HG03135 (cell line): ENCODE measurements at regions not wholly inside any gene's neighbourhood (a gene's known extent, or its start where the extent isn't known, plus 50 kb on each side); places are given as distances from the start of the nearest gene placed in this dataset.
"Not testable (repeated sequence)": the region's sequence is repeated elsewhere in the genome, so short reads cannot be mapped to it uniquely, and the experiment has no call there.

ENCODE experiments used
- ATAC-seq: cut with Tn5 transposase; IDR thresholded peaks from one replicate; pipeline ENCODE4 v1.9.1; 2021; ENCODE audit warnings: mild to moderate bottlenecking, moderate library complexity; ENCODE audit not compliant: unreplicated experiment

DNA sequence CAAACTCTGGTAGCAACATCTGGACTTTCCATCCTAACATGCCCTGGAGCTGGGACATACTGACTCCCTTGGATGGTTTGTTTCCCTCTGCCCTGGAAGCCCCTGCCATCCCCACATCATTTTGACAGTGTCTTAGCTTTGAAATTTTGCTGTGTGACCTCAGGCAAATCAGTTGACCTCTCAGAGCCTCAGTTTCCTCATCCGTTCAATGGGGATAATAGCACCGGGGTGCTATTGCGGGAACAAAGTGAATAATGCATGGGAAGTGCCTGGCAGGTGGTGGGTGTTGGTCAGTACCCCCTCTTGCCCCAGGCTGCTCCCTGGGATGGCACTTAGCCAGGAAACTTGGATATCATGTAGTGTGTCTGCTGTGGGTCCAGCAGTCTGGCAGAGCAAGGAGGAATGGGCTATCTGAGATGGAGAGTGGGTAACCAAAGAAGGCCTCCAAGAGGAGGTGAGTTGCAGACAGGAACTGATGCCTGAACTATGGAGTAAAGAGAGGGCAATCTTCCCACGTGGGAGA lies 88.6 kb downstream of the MRPL14 start:
- no peak for ATAC-seq

DNA sequence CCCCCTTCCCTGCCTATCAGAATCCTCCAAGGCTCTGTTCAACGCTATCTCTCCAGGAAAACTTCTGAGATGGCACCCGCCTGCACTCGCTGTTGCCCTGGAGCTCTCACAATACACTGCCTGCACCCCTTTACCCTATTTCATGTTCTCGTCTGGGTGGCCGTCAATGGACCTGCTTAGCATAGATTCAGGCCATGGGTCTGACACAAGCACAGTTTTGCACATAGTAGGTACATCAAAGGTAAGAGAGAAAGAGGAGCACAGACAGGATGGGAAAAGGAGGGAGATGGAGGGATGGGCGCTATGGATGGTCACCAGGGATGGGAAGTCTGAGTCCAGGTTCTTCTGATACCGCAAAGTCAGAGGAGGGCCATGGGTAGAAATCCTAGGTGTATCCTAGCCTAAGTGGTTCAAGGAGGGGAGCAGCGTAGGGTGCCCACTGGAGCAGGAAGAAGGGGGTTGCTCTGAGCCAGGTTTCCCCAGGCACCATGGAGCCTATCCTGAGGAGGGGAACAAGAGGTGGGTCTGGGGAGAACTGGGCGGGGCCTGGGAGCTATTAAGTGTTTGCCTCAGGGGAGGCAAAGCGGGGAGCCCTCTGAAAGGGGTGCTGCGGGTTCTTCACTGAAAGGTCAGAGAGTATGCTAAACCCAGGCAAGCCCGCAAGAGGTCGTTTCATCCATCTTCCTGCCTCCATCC lies 89.3 kb downstream of the MRPL14 start:
- no peak for ATAC-seq

DNA sequence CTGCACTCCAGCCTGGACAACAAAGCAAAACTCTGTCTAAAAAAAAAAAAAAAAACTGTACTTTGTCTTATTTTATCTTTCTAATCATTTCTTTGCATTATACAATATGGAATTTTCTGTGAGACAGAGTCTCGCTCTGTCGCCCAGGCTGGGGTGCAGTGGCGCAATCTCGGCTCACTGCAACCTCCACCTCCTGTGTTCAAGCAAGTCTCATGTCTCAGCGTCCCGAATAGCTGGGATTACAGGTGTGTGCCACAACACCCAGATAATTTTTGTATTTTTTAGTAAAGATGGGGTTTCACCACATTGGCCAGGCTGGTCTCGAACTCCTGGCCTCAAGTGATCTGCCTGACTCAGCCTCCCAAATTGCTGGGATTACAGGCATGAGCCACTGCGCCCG lies 90.0 kb downstream of the MRPL14 start:
- ATAC-seq, result not testable (repeated sequence)

DNA sequence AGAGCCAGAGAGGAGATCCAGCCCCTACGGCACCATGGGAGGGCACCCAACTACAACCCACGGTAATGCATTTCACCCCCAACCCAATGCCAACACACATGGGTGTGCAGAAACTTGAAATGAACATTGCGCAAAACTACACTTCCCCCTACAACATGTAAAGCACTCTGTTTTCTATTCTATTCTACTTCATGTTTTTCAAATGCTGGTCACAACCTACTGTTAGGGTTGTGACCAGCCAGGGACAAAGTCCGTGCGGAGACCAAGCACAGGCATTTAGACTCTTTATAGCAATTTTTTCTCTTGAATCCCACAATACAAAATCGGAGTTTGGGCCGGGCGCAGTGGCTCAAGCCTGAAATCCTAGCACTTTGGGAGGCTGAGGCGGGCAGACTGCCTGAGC lies 90.6 kb downstream of the MRPL14 start:
- no peak for ATAC-seq

DNA sequence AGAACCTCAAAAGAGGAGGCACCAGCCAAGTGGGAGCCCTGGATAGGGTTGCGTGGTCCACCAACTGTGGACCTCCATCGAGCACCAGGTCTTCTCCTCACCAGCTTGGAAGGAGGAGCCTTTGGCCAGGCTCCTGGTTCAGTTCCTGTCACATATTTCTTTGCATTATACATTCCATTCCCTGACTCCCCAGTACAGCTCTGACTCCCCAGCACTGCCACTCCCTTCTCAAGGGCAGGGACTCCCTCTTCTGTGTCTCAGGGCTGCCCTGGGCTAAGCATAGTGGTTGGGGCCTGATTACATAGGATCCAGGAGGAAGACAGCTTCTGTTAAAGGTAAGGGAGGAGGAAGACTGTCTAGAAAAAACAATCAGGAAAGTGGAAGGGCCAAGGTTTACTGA lies 91.1 kb downstream of the MRPL14 start:
- no peak for ATAC-seq

DNA sequence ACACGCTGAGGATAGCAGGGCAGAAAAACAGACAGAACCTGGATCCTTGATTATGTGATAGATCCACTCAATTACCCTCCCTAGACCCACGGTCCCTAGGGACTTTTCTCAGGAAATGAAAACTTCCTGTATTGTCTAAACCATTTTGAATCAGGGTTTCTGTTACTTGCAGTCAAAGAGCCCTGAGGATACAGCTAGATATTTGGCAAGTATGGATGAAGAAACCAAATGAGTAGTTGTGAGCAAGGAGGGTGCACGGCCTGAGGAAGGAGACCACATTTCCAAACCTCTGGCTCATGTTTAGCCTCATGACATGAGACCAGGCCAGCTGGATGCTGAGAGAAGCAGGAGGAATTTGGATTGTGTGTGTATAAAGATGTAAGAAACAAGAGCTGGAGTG lies 91.6 kb downstream of the MRPL14 start:
- ATAC-seq, result no peak

DNA sequence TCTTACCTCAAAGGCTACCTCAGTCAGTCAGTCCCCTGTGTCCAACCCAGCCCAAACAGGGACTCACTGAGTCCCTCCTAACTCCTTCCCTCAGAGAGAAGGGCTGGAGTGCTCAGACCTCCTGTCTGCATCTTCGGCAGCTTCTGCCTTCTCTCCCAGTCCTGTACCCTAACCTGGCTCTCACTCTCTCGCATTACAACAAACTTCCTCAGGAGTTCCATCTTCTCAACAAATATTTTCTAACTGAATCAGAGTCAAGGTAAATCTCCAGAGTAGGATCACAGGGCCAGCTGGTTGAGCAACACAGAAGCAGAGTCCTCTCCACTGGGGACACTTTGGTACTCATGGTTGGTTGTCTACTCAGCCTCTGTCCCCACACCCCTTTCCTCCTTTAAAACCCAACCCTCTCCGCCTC lies 92.3 kb downstream of the MRPL14 start:
- ATAC-seq, result no peak

DNA sequence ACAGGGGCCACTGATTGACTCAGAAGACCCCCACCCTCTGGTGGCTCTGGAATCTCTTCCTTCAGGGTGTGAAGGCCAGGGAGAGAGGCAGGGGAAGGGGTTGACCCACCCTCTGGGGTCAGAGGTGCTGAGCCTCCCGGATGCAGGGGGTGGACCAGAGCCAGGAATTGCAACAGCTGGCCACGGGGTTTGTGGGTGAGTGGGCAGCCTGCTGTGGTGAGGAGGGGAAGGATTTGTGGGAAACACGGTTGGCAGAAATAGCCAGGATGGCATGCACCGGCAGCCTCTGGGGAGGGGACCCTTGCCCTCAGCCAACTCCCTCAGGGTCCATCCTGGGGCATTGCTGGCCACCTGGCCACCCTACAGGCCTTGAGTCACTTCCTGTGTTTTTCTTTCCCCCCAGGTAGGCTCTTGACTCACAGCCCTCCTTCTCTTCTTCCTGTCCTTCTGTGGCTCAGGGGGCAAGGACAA lies 92.8 kb downstream of the MRPL14 start:
- no peak for ATAC-seq

DNA sequence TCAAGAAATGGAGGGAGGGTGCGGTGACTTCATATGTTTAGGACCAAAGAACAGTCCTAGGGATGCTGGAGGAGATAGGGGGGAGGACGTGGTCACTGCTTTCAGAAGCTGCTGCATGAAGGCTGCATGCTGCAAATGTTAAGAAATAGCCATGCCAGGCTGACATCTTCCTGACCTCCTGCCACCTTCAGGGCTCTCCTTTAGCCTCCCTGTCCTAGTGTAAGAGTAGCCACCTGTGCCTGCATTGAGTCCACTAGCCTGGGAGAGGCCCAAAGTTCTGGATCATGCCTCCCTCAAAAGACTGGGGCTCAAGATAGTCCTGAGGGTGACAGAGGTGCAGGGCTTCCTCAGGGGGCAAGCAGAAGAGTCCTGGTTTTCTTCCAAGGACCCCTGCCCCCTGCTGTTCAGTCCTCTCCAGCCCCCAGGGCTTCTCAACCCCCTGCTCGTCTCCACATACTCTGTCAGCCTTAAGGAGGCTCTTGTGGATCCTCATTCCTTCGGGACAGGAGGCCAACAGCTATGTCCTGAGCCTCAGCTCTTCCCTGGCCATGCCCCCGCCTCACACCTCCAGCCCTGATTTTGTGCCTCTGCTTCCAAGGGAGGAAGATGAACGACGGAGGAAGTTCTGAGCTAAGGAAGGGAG lies 96.3 kb downstream of the MRPL14 start:
- no peak for ATAC-seq

DNA sequence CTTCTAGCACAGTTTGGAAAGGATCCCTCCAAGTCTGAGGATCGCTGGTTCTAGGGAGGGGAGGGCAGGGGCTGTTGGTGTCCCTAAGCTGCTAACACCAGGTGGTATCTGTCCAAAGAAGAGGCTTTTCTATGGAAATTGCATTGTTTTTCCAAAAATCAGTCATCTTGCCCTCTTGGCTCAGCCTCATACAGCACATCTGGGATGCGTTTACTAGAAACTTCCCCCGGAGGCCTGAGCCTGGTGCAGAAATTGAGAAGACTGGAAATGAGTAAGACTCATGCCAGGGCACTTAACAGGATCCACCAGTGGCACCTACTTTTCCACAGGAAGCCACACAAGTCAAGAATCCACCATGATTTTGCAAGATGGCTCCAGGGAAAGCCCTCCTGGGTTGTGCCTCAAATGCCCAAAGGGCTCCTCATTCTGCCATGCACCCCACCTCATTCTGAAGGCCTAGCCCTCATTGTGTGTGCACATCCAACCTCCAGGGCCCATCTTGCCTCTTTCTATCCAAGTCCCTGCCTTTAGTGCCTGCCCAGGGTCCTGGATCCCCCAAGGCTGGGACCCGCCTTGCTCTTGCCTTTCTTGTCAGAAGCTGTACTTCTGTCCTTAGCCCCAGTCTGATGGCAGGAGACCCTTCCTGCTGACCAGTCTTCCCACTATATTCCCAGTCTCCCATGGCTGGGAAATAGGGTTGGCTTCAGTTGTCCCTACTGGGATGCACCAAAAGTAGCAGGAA lies 97.6 kb downstream of the MRPL14 start:
- no peak for ATAC-seq

DNA sequence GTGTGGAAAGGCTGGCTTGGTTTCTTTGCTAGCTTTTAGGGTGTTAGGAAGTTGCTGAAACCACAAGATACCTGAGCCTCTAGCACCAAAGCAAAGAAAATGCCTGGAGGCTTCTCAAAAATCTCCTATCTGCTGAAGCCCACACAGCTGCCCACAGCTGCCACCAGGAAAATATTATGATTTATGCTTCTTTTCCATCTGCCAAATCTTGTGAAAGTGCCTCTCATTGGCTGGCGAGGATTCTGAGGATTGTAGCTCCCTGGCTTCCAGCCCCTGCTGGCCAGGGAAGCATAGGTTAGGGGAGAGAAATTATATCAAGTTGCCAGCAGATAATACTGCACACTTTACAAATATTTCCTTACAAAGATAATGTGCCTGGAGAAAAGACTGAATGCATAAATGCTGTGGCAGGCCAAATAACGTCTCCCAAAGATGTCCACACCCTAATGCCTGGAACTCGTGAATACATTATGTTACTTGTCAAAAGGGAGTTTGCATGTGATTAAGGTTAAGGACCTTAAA lies 98.4 kb downstream of the MRPL14 start:
- ATAC-seq, result no peak

DNA sequence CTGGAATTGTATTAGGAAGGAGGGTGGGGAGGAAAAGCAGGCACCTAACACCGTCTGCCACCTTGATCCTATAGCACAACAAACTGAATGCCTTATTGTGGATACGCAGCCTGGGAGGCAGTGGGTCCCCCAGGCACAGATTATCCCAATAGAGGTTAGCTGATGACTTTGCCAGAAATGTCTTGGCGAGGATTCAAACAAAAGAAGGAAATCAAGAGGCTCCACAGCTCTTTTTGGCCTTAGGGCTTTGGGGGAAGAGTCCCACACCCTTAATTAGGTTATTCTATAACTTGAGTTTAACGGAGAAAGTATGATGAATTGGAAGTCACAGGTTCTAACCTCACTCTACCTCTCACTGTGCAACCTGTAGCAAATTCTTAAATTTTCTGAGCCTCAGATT lies 102.0 kb downstream of the MRPL14 start:
- ATAC-seq, result no peak

DNA sequence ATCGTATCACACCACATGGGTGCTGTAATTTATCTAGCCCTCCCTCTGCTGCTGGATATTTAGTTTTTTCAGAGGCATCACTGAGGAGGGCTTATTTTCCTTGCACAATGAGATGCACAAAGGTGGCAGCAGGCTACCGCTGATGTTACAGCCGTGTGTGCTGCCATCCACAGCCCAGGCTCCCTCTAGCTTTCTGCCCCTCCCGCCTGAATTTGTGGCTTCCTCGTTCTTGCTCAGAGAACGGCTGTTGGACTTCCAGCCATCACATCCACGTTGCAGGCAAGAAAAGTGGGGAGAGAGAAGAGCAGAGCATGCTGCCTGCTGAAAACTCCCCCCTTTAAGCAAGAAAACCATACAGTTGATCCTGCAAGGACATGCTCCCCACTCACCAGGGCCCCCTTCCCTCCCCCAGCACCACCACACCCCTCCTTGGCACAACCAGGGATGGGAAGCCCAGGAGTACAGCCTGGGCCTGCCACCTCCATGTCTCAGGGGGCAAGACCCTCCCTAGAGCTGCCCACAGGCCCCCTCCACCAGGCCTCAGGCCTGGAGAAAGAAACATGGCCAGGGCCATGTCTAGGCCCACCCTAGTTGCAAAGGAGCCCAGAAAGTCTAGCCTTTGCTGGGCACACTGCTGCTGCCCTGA lies 102.6 kb downstream of the MRPL14 start:
- ATAC-seq, result no peak

DNA sequence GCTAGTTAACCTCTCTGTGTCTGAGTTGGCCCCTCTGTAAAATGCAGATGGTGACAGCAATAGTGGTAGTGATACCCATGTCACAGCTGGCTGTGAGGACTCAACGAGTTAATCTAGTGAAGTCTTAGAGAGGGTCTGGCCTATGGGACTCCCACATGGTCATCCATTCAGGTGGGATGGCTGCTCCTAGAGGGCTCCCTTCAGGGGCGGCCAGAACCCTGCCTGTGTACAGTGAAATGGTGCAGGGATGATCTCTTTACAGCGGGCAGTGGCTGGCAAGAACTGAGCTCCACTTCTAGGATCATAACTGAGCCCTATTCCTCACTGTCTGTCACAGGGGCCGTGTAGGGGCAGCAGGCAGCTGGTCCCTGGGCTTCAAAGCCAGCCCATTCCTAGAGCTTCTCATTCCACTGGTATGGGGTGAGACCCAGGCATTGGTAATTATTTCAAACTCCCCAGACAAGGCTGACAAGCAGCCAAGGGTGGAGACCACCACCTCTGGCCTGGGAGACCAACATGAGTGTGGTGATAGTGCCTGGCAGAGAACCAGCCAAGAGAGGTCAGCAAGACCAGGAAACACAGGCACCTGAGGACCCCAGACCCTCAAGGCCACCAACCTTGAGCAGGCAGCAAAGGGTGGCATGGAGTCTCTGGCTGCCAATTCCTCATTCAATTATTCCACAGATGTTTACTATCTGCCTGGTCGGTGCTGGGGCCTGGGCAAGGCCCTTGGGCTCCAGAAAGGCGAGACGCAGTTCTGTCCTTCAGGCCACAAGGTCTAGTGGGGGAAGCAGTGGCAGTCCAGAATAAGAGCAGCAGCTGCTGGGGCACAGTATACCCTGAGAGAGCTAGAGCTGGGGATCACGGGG lies 103.4 kb downstream of the MRPL14 start:
- ATAC-seq, result no peak

DNA sequence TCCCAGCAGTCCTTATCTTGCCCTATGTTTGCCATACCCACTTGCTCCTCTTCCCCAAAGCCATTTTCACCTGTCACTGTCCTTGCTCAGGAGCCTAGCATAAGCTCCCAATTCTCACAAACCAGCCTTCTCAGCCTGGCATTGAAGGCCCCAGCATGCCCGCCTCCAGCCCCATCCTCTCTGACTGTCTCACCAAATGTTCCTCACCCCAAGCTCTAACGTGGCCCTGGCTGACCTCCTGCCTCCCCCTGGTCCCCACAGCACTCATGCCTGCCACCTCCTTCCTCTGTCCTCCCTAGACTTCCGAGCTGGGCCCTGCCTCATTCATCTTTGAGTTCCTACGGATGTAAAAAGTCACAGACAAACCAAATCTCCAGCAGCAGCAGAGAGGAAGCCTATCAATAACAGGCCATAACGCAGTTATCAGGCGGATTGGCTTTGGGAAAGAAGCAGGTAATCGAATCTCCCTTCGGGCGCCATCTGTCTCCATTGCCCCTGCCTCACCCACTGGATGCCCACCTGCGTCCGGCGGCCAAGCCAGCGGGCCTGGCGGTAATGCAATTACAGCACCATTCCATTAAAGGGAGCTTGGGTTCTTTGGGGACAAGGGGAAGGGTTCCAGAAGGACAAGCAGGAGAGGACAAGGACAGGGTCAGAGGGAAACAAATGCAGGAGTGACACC lies 104.4 kb downstream of the MRPL14 start:
- no peak for ATAC-seq

DNA sequence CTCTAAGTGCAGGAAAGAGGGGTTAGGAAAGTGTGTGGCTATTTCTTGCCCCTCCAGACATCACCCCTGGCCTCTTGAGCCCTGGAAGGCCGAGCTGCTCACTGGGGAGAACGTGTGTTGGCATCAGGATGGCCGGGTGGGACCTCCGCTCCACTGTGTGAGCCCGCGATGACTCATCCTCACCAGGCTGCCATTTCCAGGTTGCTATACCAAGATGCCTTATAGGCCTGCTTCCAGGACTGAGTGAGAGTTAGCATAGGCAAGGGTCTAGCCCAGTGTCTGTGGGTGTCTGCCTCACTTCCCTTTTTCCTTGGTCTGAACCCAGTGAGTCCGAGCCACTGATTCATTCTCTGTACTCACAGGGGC lies 105.0 kb downstream of the MRPL14 start:
- ATAC-seq, result no peak

DNA sequence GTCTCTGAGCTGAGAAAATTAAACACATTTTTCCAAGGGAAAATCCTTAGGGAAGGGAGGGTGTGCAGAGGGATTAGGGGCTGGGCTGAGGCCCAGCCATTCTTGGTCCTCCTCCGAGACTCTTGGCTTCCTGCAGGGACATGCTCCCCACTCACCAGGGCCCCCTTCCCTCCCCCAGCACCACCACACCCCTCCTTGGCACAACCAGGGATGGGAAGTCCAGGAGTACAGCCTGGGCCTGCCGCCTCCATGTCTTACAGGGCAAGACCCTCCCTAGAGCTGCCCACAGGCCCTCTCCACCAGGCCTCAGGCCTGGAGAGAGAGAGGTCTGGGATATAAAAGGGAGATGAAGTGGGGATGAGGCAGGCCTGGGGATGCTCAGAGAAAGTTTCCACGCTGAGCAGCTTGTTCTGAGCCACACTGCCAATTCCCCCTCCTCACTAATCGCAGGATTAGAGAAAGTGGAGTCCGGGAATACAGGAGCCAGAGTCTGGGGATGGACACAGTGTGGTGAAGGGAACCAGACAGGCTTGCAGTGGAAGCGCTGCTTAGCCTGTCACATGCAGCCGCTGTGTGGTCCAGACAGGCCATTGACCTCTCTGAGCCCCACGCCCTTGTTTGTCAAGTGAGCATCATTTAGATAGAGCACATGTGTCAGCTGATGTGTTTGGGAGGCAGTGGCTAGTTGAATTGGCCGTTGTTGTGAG lies 105.5 kb downstream of the MRPL14 start:
- no peak for ATAC-seq

DNA sequence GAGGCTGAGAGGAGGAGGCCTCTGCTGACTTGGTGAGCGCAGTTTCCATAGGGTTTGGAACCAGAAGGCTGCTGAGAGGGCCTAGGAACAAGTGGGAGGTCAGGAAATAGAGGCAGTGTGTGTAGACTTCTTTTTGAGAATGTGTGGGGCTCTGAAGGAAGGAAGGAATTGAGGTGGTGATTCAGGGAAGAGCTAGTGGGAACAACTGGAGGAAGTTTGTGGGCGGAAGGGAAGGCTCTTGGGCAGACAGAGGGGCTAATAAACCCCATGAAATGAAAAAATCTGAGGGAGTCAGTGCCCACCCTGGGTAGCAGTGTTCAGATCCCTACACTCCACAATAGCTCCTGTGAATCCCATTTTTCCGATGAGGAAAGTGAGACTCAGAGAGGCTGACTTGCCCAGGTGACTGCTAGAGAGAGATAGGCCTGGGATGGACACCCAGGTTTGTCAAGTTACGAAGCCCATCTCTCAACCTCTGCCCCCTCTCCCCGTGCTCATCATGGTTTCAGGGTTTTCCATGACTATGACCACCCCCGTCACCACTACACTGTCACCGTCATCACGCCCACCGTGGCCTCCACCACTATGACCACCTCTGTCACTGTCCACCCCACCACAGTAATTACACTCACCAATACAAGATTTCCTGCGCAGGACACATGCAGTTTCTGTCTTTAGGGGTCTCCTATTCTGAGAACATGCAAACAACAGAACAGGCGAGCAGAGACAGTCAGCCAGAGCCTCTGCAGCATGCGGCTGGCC lies 106.4 kb downstream of the MRPL14 start:
- ATAC-seq, result no peak
